ENCODE measurements at regions not wholly inside any gene's neighbourhood (a gene's known extent, or its start where the extent isn't known, plus 50 kb on each side); places are given as distances from the start of the nearest gene placed in this dataset.
"Not testable (repeated sequence)": the region's sequence is repeated elsewhere in the genome, so short reads cannot be mapped to it uniquely, and the experiment has no call there.

- not testable (repeated sequence) for DNase-seq
Observed at GRCh38 chr17:77290759-77291558, 150.2 kb downstream of the SEC14L1 start.

GRCh38 chr17:77291591-77292386 is 151.0 kb downstream of the SEC14L1 start:
- DNase-seq: no peak

- DNase-seq: no peak
Observed at GRCh38 chr17:77294761-77295160, 154.0 kb downstream of the SEC14L1 start.

- DNase-seq: no peak
Observed at GRCh38 chr17:77295241-77295853, 154.6 kb downstream of the SEC14L1 start.

GRCh38 chr17:77296769-77297409 is 156.1 kb downstream of the SEC14L1 start:
- no peak for DNase-seq

- no peak for DNase-seq
Observed at GRCh38 chr17:77297693-77298666, 157.2 kb downstream of the SEC14L1 start.

- no peak for DNase-seq
Observed at GRCh38 chr17:77298811-77299210, 158.0 kb downstream of the SEC14L1 start.

GRCh38 chr17:77299256-77300015 is 158.7 kb downstream of the SEC14L1 start:
- DNase-seq: no peak

GRCh38 chr17:77300016-77300686 is 159.4 kb downstream of the SEC14L1 start:
- no peak for DNase-seq

GRCh38 chr17:77301694-77302266 is 161.0 kb downstream of the SEC14L1 start:
- no peak for DNase-seq

GRCh38 chr17:77302682-77303081 is 161.9 kb downstream of the SEC14L1 start:
- no peak for DNase-seq

GRCh38 chr17:77303620-77304019 is 162.9 kb downstream of the SEC14L1 start:
- no peak for DNase-seq

- peak in 1 of 2 experiments; percentile 54 for DNase-seq
Observed at GRCh38 chr17:77304051-77304745, 163.4 kb downstream of the SEC14L1 start.

- DNase-seq: no peak
Observed at GRCh38 chr17:77304746-77305473, 164.1 kb downstream of the SEC14L1 start.

- DNase-seq: no peak
Observed at GRCh38 chr17:77306048-77306789, 165.4 kb downstream of the SEC14L1 start.

- no peak for DNase-seq
Observed at GRCh38 chr17:77306790-77307478, 166.2 kb downstream of the SEC14L1 start.

- no peak for DNase-seq
Observed at GRCh38 chr17:77307479-77308198, 166.9 kb downstream of the SEC14L1 start.
